GM18517 (cell line): ENCODE measurements at regions not wholly inside any gene's neighbourhood (a gene's known extent, or its start where the extent isn't known, plus 50 kb on each side); places are given as distances from the start of the nearest gene placed in this dataset.
"Not testable (repeated sequence)": the region's sequence is repeated elsewhere in the genome, so short reads cannot be mapped to it uniquely, and the experiment has no call there.

Experiments used
- ATAC-seq: cut with Tn5 transposase; IDR thresholded peaks from one replicate; pipeline ENCODE4 v1.9.1; 2021; ENCODE audit warnings: mild to moderate bottlenecking, moderate library complexity; ENCODE audit not compliant: unreplicated experiment

- ATAC-seq, result no peak
Measured at GRCh38 chr10:28387140-28387539, 84.3 kb upstream of the MPP7 start.

GRCh38 chr10:28391283-28391682 is 88.4 kb upstream of the MPP7 start:
- ATAC-seq, result no peak

- no peak for ATAC-seq
Measured at GRCh38 chr10:28393956-28394568, 91.2 kb upstream of the MPP7 start.

GRCh38 chr10:28396331-28396730 is 93.5 kb upstream of the MPP7 start:
- no peak for ATAC-seq

GRCh38 chr10:28397229-28397628 is 94.4 kb upstream of the MPP7 start:
- no peak for ATAC-seq

- no peak for ATAC-seq
Measured at GRCh38 chr10:28400176-28400575, 97.3 kb upstream of the MPP7 start.

GRCh38 chr10:28400681-28401080 is 97.8 kb upstream of the MPP7 start:
- no peak for ATAC-seq

GRCh38 chr10:28402611-28403073 is 99.8 kb upstream of the MPP7 start:
- not testable (repeated sequence) for ATAC-seq

- no peak for ATAC-seq
Measured at GRCh38 chr10:28403090-28403489, 100.2 kb upstream of the MPP7 start.

- no peak for ATAC-seq
Measured at GRCh38 chr10:28408237-28408777, 105.4 kb upstream of the MPP7 start.

- no peak for ATAC-seq
Measured at GRCh38 chr10:28410420-28411135, 107.7 kb upstream of the MPP7 start.

GRCh38 chr10:28411136-28411460 is 108.2 kb upstream of the MPP7 start:
- no peak for ATAC-seq

GRCh38 chr10:28411648-28412047 is 108.8 kb upstream of the MPP7 start:
- no peak for ATAC-seq

GRCh38 chr10:28418069-28418468 is 114.8 kb upstream of the WAC start:
- ATAC-seq, result no peak

GRCh38 chr10:28425422-28425821 is 107.5 kb upstream of the WAC start:
- no peak for ATAC-seq

- ATAC-seq, result no peak
Measured at GRCh38 chr10:28426392-28427159, 106.3 kb upstream of the WAC start.

- no peak for ATAC-seq
Measured at GRCh38 chr10:28427376-28427775, 105.5 kb upstream of the WAC start.

GRCh38 chr10:28429045-28429444 is 103.9 kb upstream of the WAC start:
- ATAC-seq, result no peak

- ATAC-seq, result no peak
Measured at GRCh38 chr10:28429573-28430216, 103.2 kb upstream of the WAC start.

GRCh38 chr10:28431139-28431538 is 101.8 kb upstream of the WAC start:
- no peak for ATAC-seq

GRCh38 chr10:28432210-28432676 is 100.7 kb upstream of the WAC start:
- ATAC-seq, result no peak
